Lower lobe of right lung (tissue), 2 donors: ENCODE measurements at regions not wholly inside any gene's neighbourhood (a gene's known extent, or its start where the extent isn't known, plus 50 kb on each side); places are given as distances from the start of the nearest gene placed in this dataset.
A peak's percentile ranks its signal among the peaks of the same experiment; 100 is the strongest.

Experiments used
- ATAC-seq, 2 donors: fragments of 200-7000 bp; cut with Tn5 transposase; one replicate each; pipeline ENCODE4 v1.9.1; 2020 to 2022; ENCODE audit warnings: mild to moderate bottlenecking in 2 of 2, moderate library complexity in 2 of 2
- DNase-seq: peaks from one replicate; pipeline ENCODE4 v3.0.0-alpha.2; 2020
- H3K27ac ChIP-seq: fragments of 200-600 bp; one replicate; pipeline ENCODE4 v1.8.0; 2022
- H3K27me3 ChIP-seq: fragments of 200-600 bp; one replicate; pipeline ENCODE4 v1.8.0; 2022; ENCODE audit warnings: low read depth
- H3K36me3 ChIP-seq: fragments of 200-600 bp; one replicate; pipeline ENCODE4 v1.8.0; 2022; ENCODE audit warnings: mild to moderate bottlenecking
- H3K4me1 ChIP-seq: fragments of 200-600 bp; one replicate; pipeline ENCODE4 v1.8.0; 2022
- H3K4me3 ChIP-seq: fragments of 200-600 bp; one replicate; pipeline ENCODE4 v1.8.0; 2022; ENCODE audit warnings: mild to moderate bottlenecking
- H3K9me3 ChIP-seq: fragments of 200-600 bp; one replicate; pipeline ENCODE4 v1.8.0; 2022
- intact Hi-C: fragments of 100-400 bp; cut with DNase I; formaldehyde crosslinking; loops from one replicate; pipeline ENCODE4 v1.11.0; 2022
- TF ChIP-seq, protein P1 (sequence below): fragments of 200-600 bp; IDR thresholded peaks from one replicate; pipeline ENCODE4 v1.8.0; 2022; ENCODE audit warnings: antibody characterized with exemption, mild to moderate bottlenecking
- donor health status: DM: no; HTN: yes; CAD: no; lungs with severe emphysema.

DNA sequence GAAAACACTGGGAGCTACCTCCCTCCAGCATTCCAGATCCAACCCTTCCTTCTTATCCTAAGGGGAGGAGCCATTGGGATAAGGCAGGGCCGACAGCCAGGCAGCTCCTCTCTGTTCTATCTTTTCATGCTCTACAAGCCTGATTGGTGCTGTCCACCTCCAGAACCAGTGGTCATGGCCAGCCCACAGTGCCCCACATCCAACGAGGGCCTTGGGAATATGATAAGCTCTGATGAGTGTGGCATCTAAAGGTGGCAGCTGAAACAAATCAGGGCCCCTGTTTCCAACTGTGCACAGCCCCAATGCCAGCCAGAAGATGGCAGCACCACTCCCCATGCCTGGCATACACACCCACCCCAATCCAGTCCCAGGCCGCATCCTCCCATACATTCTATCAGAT, 329.3 kb downstream of the C1D start:
- Histone ChIP-seq H3K4me3 (no peak overlapping the region), H3K36me3 (no peaks in the 10 kb centered on the region), H3K27ac (no peak overlapping the region), H3K9me3 (no peaks in the 10 kb centered on the region), H3K27me3 (no peaks in the 10 kb centered on the region), H3K4me1 (no peaks in the 10 kb centered on the region)
- ATAC-seq (peak; percentile 72 to 79), DNase-seq (peak; percentile 48)
- TF ChIP-seq, protein P1, sequence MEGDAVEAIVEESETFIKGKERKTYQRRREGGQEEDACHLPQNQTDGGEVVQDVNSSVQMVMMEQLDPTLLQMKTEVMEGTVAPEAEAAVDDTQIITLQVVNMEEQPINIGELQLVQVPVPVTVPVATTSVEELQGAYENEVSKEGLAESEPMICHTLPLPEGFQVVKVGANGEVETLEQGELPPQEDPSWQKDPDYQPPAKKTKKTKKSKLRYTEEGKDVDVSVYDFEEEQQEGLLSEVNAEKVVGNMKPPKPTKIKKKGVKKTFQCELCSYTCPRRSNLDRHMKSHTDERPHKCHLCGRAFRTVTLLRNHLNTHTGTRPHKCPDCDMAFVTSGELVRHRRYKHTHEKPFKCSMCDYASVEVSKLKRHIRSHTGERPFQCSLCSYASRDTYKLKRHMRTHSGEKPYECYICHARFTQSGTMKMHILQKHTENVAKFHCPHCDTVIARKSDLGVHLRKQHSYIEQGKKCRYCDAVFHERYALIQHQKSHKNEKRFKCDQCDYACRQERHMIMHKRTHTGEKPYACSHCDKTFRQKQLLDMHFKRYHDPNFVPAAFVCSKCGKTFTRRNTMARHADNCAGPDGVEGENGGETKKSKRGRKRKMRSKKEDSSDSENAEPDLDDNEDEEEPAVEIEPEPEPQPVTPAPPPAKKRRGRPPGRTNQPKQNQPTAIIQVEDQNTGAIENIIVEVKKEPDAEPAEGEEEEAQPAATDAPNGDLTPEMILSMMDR = peak; percentile 52
- intact Hi-C loops = no loop called here

DNA sequence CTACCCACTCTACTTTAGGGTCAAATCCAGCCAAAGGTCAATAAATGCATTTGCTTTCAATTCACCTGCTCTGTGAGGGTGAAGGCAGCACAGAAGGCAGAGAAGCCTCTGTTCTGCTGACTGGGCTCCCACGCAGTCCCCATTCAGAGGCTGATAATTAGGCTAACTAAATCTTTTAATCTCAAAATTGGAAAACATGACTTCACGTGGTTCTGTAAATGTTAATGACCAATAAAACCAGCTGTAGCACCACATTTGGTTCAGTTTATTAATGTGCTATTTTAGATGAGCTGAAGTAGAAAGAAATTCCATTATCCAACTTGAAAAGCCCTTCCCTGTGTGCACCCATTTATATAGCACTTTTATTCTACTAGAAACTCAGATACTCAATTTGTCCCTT, 310.6 kb downstream of the C1D start:
- ATAC-seq = no peak
- Histone ChIP-seq H3K4me3 (no peak overlapping the region), H3K27me3 (no peaks in the 10 kb centered on the region), H3K4me1 (no peaks in the 10 kb centered on the region), H3K9me3 (no peaks in the 10 kb centered on the region), H3K27ac (no peak overlapping the region), H3K36me3 (no peaks in the 10 kb centered on the region)
- TF ChIP-seq, protein P1 = no peak
- no peak for DNase-seq
- intact Hi-C loops = no loop called here

DNA sequence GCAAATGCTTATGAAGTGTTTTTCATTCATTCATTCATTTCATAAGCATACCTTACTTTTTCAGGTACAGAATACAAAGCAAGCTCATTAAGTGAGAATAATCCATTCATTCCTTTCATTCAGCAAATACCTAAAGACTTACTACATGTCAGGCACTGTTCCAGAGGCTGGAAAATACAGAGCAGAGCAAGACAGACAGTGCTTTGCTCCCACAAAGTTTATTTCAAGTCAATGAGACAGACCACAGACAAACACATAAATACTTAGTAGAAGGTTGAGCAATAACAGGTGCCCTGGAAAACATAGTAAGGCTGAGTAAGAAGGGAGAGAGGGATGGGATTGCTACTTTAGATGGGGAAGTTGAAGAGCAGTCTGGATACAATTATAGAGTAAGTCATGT, 309.8 kb downstream of the C1D start:
- Histone ChIP-seq H3K36me3 (no peaks in the 10 kb centered on the region), H3K27ac (no peak overlapping the region), H3K9me3 (no peaks in the 10 kb centered on the region), H3K4me1 (no peaks in the 10 kb centered on the region), H3K4me3 (no peak overlapping the region), H3K27me3 (no peaks in the 10 kb centered on the region)
- intact Hi-C loops = no loop called here
- ATAC-seq = no peak
- DNase-seq = no peak
- TF ChIP-seq, protein P1 = no peak

DNA sequence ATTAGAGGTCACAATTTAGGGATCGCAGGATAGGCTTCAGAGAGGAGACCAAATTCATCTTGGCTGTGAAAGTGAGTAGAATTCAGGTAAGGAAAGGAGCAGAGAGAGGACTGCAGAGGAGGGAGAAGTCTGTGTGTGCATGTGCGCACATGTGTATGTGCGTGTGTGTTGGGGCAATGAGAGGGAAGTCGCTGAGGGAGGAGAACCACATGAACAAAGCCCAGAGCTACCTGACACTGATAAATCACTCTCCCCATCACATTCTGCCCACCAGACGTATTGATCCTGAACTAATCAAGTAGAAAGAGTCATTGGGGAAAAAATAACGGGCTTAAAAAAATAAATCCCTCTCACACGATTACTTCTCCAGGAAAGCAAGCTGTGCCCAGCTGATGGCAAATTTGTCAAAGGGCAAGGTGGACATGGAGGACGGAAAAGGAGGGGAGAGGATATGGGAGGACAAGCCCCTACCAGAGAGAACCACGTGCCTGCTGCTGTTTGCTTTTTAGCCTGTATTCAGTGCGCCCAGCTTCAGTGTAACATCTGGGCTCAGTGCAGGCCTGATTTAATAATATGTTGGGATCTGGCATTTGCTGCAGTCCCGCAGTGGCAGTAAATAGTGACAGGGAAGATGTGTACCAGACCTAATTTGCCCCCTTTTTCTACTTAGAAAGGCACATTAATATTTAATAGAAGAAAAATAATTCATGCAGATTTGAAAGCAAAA, 307.5 kb downstream of the C1D start:
- ATAC-seq (no peak), DNase-seq (no peak)
- no peak overlapping the region for H3K27ac ChIP-seq
- H3K36me3 ChIP-seq = no peaks in the 10 kb centered on the region
- no peaks in the 10 kb centered on the region for H3K4me1 ChIP-seq
- no peak overlapping the region for H3K4me3 ChIP-seq
- TF ChIP-seq, protein P1 = no peak
- intact Hi-C loops = no loop called here
- H3K27me3 ChIP-seq = no peaks in the 10 kb centered on the region
- no peaks in the 10 kb centered on the region for H3K9me3 ChIP-seq

DNA sequence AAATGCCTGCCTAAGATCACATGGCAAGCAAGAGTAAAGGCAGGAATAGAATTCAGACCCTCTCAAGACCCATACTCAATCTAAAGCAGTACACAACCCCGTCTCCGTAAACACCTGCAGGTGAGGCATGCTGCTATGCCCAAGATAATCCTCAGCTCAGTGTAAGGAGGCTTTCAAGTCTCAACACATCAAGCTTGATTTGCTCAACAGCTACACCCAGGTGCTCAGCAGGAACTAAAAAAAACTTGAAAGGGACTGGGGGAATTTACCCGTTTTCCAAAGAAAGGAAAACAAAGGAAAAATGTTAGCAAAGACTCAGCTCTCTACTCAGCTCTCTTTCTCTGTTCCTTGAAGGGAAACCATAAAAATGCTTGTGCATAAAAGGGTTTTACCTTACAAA, 301.8 kb downstream of the C1D start:
- intact Hi-C loops = no loop called here

More for the DNA sequence above, 301.8 kb downstream of the C1D start:
- TF ChIP-seq, protein P1 = no peak
- no peak overlapping the region for H3K27ac ChIP-seq
- H3K4me3 ChIP-seq = no peak overlapping the region
- H3K36me3 ChIP-seq = no peaks in the 10 kb centered on the region
- H3K4me1 ChIP-seq = no peaks in the 10 kb centered on the region
- DNase-seq = no peak
- no peaks in the 10 kb centered on the region for H3K27me3 ChIP-seq
- no peak for ATAC-seq
- peaks cover 4% of the 10 kb centered on the region for H3K9me3 ChIP-seq
